GM23338 (cell line): ENCODE measurements at regions not wholly inside any gene's neighbourhood (a gene's known extent, or its start where the extent isn't known, plus 50 kb on each side); places are given as distances from the start of the nearest gene placed in this dataset.
"Not testable (repeated sequence)": the region's sequence is repeated elsewhere in the genome, so short reads cannot be mapped to it uniquely, and the experiment has no call there.

ENCODE experiments used
- ATAC-seq: fragments of 200-7000 bp; cut with Tn5 transposase; 3 replicates; pipeline ENCODE4 v1.9.1; 2020
- DNase-seq: peaks from one replicate; pipeline ENCODE4 v3.0.0-alpha.2; 2015; ENCODE audit warnings: low spot score
- H2AFZ ChIP-seq: fragments of 200-600 bp; sonication (generic); 2 replicates; pipeline ENCODE4 v1.8.0; 2016; ENCODE audit warnings: antibody characterized with exemption, mild to moderate bottlenecking, moderate library complexity
- H3F3A ChIP-seq: fragments of 200-600 bp; sonication (generic); replicated peaks from 2 replicates; pipeline ENCODE4 v1.8.0; 2017; ENCODE audit warnings: antibody characterized with exemption, mixed run types, low read depth
- H3K27ac ChIP-seq: fragments of 200-600 bp; sonication (generic); 2 replicates; pipeline ENCODE4 v1.6.1; 2016; ENCODE audit warnings: low read depth
- H3K27me3 ChIP-seq: fragments of 200-600 bp; sonication (generic); 2 replicates; pipeline ENCODE4 v1.8.0; 2016; ENCODE audit warnings: mild to moderate bottlenecking, mixed run types, moderate library complexity; ENCODE audit not compliant: insufficient read depth
- H3K36me3 ChIP-seq: fragments of 200-600 bp; sonication (generic); 2 replicates; pipeline ENCODE4 v1.8.0; 2016; ENCODE audit warnings: mild to moderate bottlenecking; ENCODE audit not compliant: insufficient read depth
- H3K4me1 ChIP-seq: fragments of 200-600 bp; sonication (generic); 2 replicates; pipeline ENCODE4 v1.8.0; 2016; ENCODE audit warnings: mild to moderate bottlenecking, moderate library complexity; ENCODE audit not compliant: insufficient read depth
- H3K4me2 ChIP-seq: fragments of 200-600 bp; sonication (generic); 2 replicates; pipeline ENCODE4 v1.7.1; 2017; ENCODE audit warnings: mixed run types
- H3K4me3 ChIP-seq: fragments of 200-600 bp; sonication (generic); 2 replicates; pipeline ENCODE4 v1.6.1; 2016; ENCODE audit warnings: mixed run types
- H3K79me2 ChIP-seq: fragments of 200-600 bp; sonication (generic); replicated peaks from 2 replicates; pipeline ENCODE4 v1.8.0; 2017; ENCODE audit warnings: mild to moderate bottlenecking; ENCODE audit not compliant: insufficient read depth
- H3K9me2 ChIP-seq: fragments of 200-600 bp; sonication (generic); 2 replicates; pipeline ENCODE4 v1.8.0; 2017; ENCODE audit not compliant: insufficient read depth
- H4K20me1 ChIP-seq: fragments of 200-600 bp; sonication (generic); replicated peaks from 2 replicates; pipeline ENCODE4 v1.8.0; 2017; ENCODE audit warnings: mild to moderate bottlenecking; ENCODE audit not compliant: insufficient read depth
- H3K27ac Mint-ChIP-seq: 2 replicates; pipeline ENCODE4 v1.8.0; 2020; ENCODE audit warnings: inconsistent platforms, mild to moderate bottlenecking, moderate library complexity, mixed read lengths
- H3K27me3 Mint-ChIP-seq: 3 replicates; pipeline ENCODE4 v1.8.0; 2022; ENCODE audit warnings: low read depth, mild to moderate bottlenecking, moderate library complexity, mixed read lengths, inconsistent platforms; ENCODE audit not compliant: insufficient read depth, poor library complexity
- H3K36me3 Mint-ChIP-seq: 3 replicates; pipeline ENCODE4 v1.8.0; 2021; ENCODE audit warnings: low read depth, mild to moderate bottlenecking, inconsistent platforms, moderate library complexity, mixed read lengths
- H3K4me1 Mint-ChIP-seq: 3 replicates; pipeline ENCODE4 v1.8.0; 2020; ENCODE audit warnings: mild to moderate bottlenecking, inconsistent platforms, mixed read lengths
- H3K4me3 Mint-ChIP-seq: 3 replicates; pipeline ENCODE4 v1.8.0; 2021; ENCODE audit warnings: moderate library complexity, mild to moderate bottlenecking, inconsistent platforms, mixed read lengths
- H3K9me3 Mint-ChIP-seq: 3 replicates; pipeline ENCODE4 v1.8.0; 2020; ENCODE audit warnings: moderate library complexity, mild to moderate bottlenecking, inconsistent platforms, mixed read lengths
- CREB1 ChIP-seq: fragments of 250-450 bp; sonication (Bioruptor Pico); IDR thresholded peaks from 2 replicates; pipeline ENCODE4 v1.5.0; 2020; ENCODE audit warnings: low read depth, mild to moderate bottlenecking, moderate library complexity
- CTCF ChIP-seq, 2 experiments: fragments of 200-600 bp in 1 of 2; sonication (generic) in 1 of 2; conservative IDR thresholded peaks; 2 replicates each; pipeline versions ENCODE4 v1.5.1 to v1.6.1; 2016 to 2017; ENCODE audit warnings: antibody characterized with exemption in 2 of 2, low read depth in 2 of 2, mild to moderate bottlenecking in 2 of 2, moderate library complexity in 1 of 2
- ETS1 ChIP-seq: IDR thresholded peaks from 2 replicates; pipeline ENCODE4 v1.6.1; 2016; ENCODE audit warnings: antibody characterized with exemption
- EZH2 ChIP-seq: fragments of 200-600 bp; sonication (generic); IDR thresholded peaks from one replicate; pipeline ENCODE4 v1.8.0; 2017; ENCODE audit warnings: antibody characterized with exemption, mild to moderate bottlenecking, low read depth; ENCODE audit not compliant: unreplicated experiment
- EZH2phosphoT487 ChIP-seq: fragments of 200-600 bp; sonication (generic); IDR thresholded peaks from one replicate; pipeline ENCODE4 v1.8.1; 2018; ENCODE audit warnings: antibody characterized with exemption; ENCODE audit not compliant: unreplicated experiment
- JUNB ChIP-seq: IDR thresholded peaks from one replicate; pipeline ENCODE4 v1.6.1; 2016; ENCODE audit warnings: antibody characterized with exemption; ENCODE audit not compliant: unreplicated experiment
- NANOG ChIP-seq: IDR thresholded peaks from 2 replicates; pipeline ENCODE4 v1.6.1; 2016; ENCODE audit warnings: antibody characterized with exemption, borderline replicate concordance
- POLR2AphosphoS5 ChIP-seq: IDR thresholded peaks from 2 replicates; pipeline ENCODE4 v1.6.1; 2016; ENCODE audit warnings: antibody characterized with exemption, low read depth
- STAT1 ChIP-seq: IDR thresholded peaks from one replicate; pipeline ENCODE4 v1.6.1; 2016; ENCODE audit warnings: antibody characterized with exemption; ENCODE audit not compliant: unreplicated experiment
- ZNF114 ChIP-seq: fragments of 250-450 bp; sonication (Bioruptor Pico); IDR thresholded peaks from 2 replicates; pipeline ENCODE4 v1.5.0; 2020; ENCODE audit warnings: mild to moderate bottlenecking, moderate library complexity
- ZNF331 ChIP-seq: fragments of 250-450 bp; sonication (Bioruptor Pico); IDR thresholded peaks from 2 replicates; pipeline ENCODE4 v1.5.0; 2020; ENCODE audit warnings: low read depth, mild to moderate bottlenecking, moderate library complexity
- ZNF462 ChIP-seq: fragments of 250-450 bp; sonication (Bioruptor Pico); IDR thresholded peaks from 2 replicates; pipeline ENCODE4 v1.5.0; 2020; ENCODE audit warnings: mild to moderate bottlenecking, moderate library complexity

- not testable (repeated sequence) for H3K27ac Mint-ChIP-seq, H2AFZ ChIP-seq, H3K79me2 ChIP-seq, H3K4me1 ChIP-seq, H3K4me1 Mint-ChIP-seq, H3K4me3 Mint-ChIP-seq, H3K27ac ChIP-seq, H3F3A ChIP-seq, H3K4me3 ChIP-seq, H3K27me3 ChIP-seq, DNase-seq, H3K27me3 Mint-ChIP-seq, H3K36me3 ChIP-seq, H4K20me1 ChIP-seq, H3K36me3 Mint-ChIP-seq, H3K9me2 ChIP-seq, H3K4me2 ChIP-seq, H3K9me3 Mint-ChIP-seq
- peak; percentile 26 to 51; a peak in 3 of 4 replicates for TF ChIP-seq CTCF (conservative IDR thresholded peaks at IDR 0.05; ENCODE audit: low read depth in 2 of 2)
- peak; percentile 61 for ATAC-seq
Measured at GRCh38 chr16:29257419-29258336, 148.8 kb downstream of the NPIPB11 start.

GRCh38 chr16:29256501-29256981 lies 150.0 kb downstream of the NPIPB11 start:
- H3K9me3 Mint-ChIP-seq = no peaks in the 10 kb centered on the region
- Histone ChIP-seq H3F3A (0 out of 2 replicates have a peak, but pooled peaks cover 3% of the 10 kb centered on the region), H4K20me1 (no peaks in the 10 kb centered on the region), H3K4me1 (no peaks in the 10 kb centered on the region), H3K9me2 (no peaks in the 10 kb centered on the region), H2AFZ (no peak overlapping the region), H3K4me3 (no peak overlapping the region), H3K27ac (no peak overlapping the region), H3K4me2 (no peak overlapping the region), H3K36me3 (no peaks in the 10 kb centered on the region), H3K79me2 (no peaks in the 10 kb centered on the region), H3K27me3 (no peaks in the 10 kb centered on the region)
- no peak for ATAC-seq
- H3K36me3 Mint-ChIP-seq = no peaks in the 10 kb centered on the region
- H3K4me3 Mint-ChIP-seq = no peak overlapping the region
- H3K27me3 Mint-ChIP-seq = no peaks in the 10 kb centered on the region
- peak overlapping the region; percentile 75; the same call in 1 of the 2 replicates for H3K27ac Mint-ChIP-seq
- peak; percentile 37 for DNase-seq
- H3K4me1 Mint-ChIP-seq = peaks cover 10% of the 10 kb centered on the region; the same call in 2 of the 3 replicates
- TF ChIP-seq EZH2 = no peak
- TF ChIP-seq ZNF114 (CRISPR knock-in tag) = no peak
- no peak for TF ChIP-seq EZH2phosphoT487
- no peak for TF ChIP-seq CREB1
- no peak for TF ChIP-seq POLR2AphosphoS5
- no peak for TF ChIP-seq ZNF331 (CRISPR knock-in tag)
- TF ChIP-seq JUNB = no peak
- TF ChIP-seq ZNF462 (CRISPR knock-in tag) = no peak
- no peak for TF ChIP-seq NANOG
- TF ChIP-seq STAT1 = no peak
- TF ChIP-seq ETS1 = no peak
